HepG2 (cell line): ENCODE measurements at regions not wholly inside any gene's neighbourhood (a gene's known extent, or its start where the extent isn't known, plus 50 kb on each side); places are given as distances from the start of the nearest gene placed in this dataset.

Experiments
- BRF2 ChIP-seq: sonication (generic); formaldehyde crosslinking; IDR thresholded peaks from 2 replicates; pipeline ENCODE4 v1.8.1; 2022; ENCODE audit warnings: mild to moderate bottlenecking, missing genetic modification reagents
- CBX5 ChIP-seq: sonication (generic); formaldehyde crosslinking; IDR thresholded peaks from 2 replicates; pipeline ENCODE4 v1.4.0; 2020; ENCODE audit warnings: missing genetic modification reagents, borderline replicate concordance
- ELF1 ChIP-seq: sonication (generic); formaldehyde crosslinking; IDR thresholded peaks from 2 replicates; pipeline ENCODE4 v1.4.0; 2020; ENCODE audit warnings: missing genetic modification reagents
- EP300 ChIP-seq, 3 experiments: sonication (generic) in 1 of 3; formaldehyde crosslinking in 1 of 3; IDR thresholded peaks; 2 replicates each; pipeline versions ENCODE4 v1.5.1 to v1.6.1; 2011 to 2020; ENCODE audit warnings: low read depth in 2 of 3, low read length in 2 of 3, borderline replicate concordance in 1 of 3, improper control_type of control experiment in 1 of 3, mild to moderate bottlenecking in 1 of 3, missing genetic modification reagents in 1 of 3, moderate library complexity in 1 of 3
- ERF ChIP-seq: IDR thresholded peaks from 2 replicates; pipeline ENCODE4 v1.6.1; 2018; ENCODE audit warnings: missing biosample characterization, missing genetic modification reagents
- HDAC2 ChIP-seq: sonication (generic); formaldehyde crosslinking; IDR thresholded peaks from 2 replicates; pipeline ENCODE4 v1.4.0; 2020; ENCODE audit warnings: missing genetic modification reagents
- KAT2B ChIP-seq: fragments of 150-350 bp; IDR thresholded peaks from 2 replicates; pipeline ENCODE4 v1.6.1; 2014; ENCODE audit warnings: low read depth, low read length, borderline replicate concordance
- NFAT5 ChIP-seq: sonication (generic); formaldehyde crosslinking; IDR thresholded peaks from 2 replicates; pipeline ENCODE4 v1.4.0; 2020; ENCODE audit warnings: missing genetic modification reagents
- PCBP1 ChIP-seq: fragments of 200-400 bp; formaldehyde crosslinking; IDR thresholded peaks from 2 replicates; pipeline ENCODE4 v1.6.1; 2017; ENCODE audit warnings: mild to moderate bottlenecking, low read depth, low read length, borderline replicate concordance
- POLR2A ChIP-seq, 2 experiments: IDR thresholded peaks; 2 replicates each; pipeline ENCODE4 v1.6.1; 2011; ENCODE audit warnings: low read depth in 2 of 2, low read length in 2 of 2, mild to moderate bottlenecking in 1 of 2, moderate library complexity in 1 of 2; ENCODE audit not compliant: insufficient read depth in 1 of 2
- ZNF24 ChIP-seq: fragments of 450-650 bp; IDR thresholded peaks from 2 replicates; pipeline ENCODE4 v1.6.1; 2017; ENCODE audit warnings: antibody characterized with exemption, mild to moderate bottlenecking
- ZNF367 ChIP-seq: sonication (generic); formaldehyde crosslinking; IDR thresholded peaks from 2 replicates; pipeline ENCODE4 v1.4.0; 2020; ENCODE audit warnings: missing genetic modification reagents, borderline replicate concordance
- TF ChIP-seq, protein P1 (sequence below): sonication (generic); formaldehyde crosslinking; IDR thresholded peaks from 2 replicates; pipeline ENCODE4 v1.4.0; 2020; ENCODE audit warnings: mild to moderate bottlenecking, missing genetic modification reagents

GRCh38 chr2:196329959-196330358 lies 158.6 kb upstream of the STK17B start:
- TF ChIP-seq NFAT5: no peak
- no peak for TF ChIP-seq ZNF24
- TF ChIP-seq POLR2A (IDR thresholded peaks at IDR 0.05; ENCODE audit: insufficient read depth in 1 of 2, low read depth in 2 of 2, low read length in 2 of 2): no peak
- no peak for TF ChIP-seq EP300 (IDR thresholded peaks at IDR 0.05; ENCODE audit: low read depth in 2 of 2, low read length in 2 of 2)
- TF ChIP-seq EP300 (CRISPR knock-in tag; IDR thresholded peaks at IDR 0.05; ENCODE audit: borderline replicate concordance): no peak
- TF ChIP-seq CBX5 (CRISPR knock-in tag): no peak
- TF ChIP-seq HDAC2 (CRISPR knock-in tag): no peak
- TF ChIP-seq ELF1 (CRISPR knock-in tag): no peak
- TF ChIP-seq, protein P1, sequence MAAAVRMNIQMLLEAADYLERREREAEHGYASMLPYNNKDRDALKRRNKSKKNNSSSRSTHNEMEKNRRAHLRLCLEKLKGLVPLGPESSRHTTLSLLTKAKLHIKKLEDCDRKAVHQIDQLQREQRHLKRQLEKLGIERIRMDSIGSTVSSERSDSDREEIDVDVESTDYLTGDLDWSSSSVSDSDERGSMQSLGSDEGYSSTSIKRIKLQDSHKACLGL: no peak
- no peak for TF ChIP-seq ZNF367 (CRISPR knock-in tag)
- no peak for TF ChIP-seq KAT2B
- TF ChIP-seq PCBP1: no peak
- no peak for TF ChIP-seq BRF2
- no peak for TF ChIP-seq ERF (CRISPR knock-in tag)
